ENCODE measurements at regions not wholly inside any gene's neighbourhood (a gene's known extent, or its start where the extent isn't known, plus 50 kb on each side); places are given as distances from the start of the nearest gene placed in this dataset.

- no peak for DNase-seq
These were observed 986.5 kb downstream of the TUSC7 start for GRCh38 chr3:117695871-117696645.

- no peak for DNase-seq
These were observed 987.4 kb downstream of the TUSC7 start for GRCh38 chr3:117696851-117697407.

GRCh38 chr3:117699058-117699457 lies 989.5 kb downstream of the TUSC7 start:
- no peak for DNase-seq

- DNase-seq: no peak
These were observed 991.2 kb downstream of the TUSC7 start for GRCh38 chr3:117700573-117701360.

- DNase-seq: no peak
These were observed 995.4 kb downstream of the TUSC7 start for GRCh38 chr3:117705011-117705410.

- DNase-seq: no peak
These were observed 996.5 kb downstream of the TUSC7 start for GRCh38 chr3:117706037-117706436.

- no peak for DNase-seq
These were observed 997.2 kb downstream of the TUSC7 start for GRCh38 chr3:117706756-117707155.

GRCh38 chr3:117708601-117709000 lies 999.0 kb downstream of the TUSC7 start:
- no peak for DNase-seq

- DNase-seq: no peak
These were observed 999.5 kb downstream of the TUSC7 start for GRCh38 chr3:117709108-117709507.

- no peak for DNase-seq
These were observed 1000.9 kb downstream of the TUSC7 start for GRCh38 chr3:117710501-117710900.

- no peak for DNase-seq
These were observed 1009.8 kb downstream of the TUSC7 start for GRCh38 chr3:117719316-117719926.

GRCh38 chr3:117721866-117722265 lies 1012.3 kb downstream of the TUSC7 start:
- no peak for DNase-seq

- DNase-seq: no peak
These were observed 1013.3 kb downstream of the TUSC7 start for GRCh38 chr3:117722856-117723255.

- no peak for DNase-seq
These were observed 1014.2 kb downstream of the TUSC7 start for GRCh38 chr3:117723825-117724224.

- DNase-seq: no peak
These were observed 1015.7 kb downstream of the TUSC7 start for GRCh38 chr3:117725314-117725713.

- no peak for DNase-seq
These were observed 1017.2 kb downstream of the TUSC7 start for GRCh38 chr3:117726776-117727175.

- no peak for DNase-seq
These were observed 1018.6 kb downstream of the TUSC7 start for GRCh38 chr3:117728226-117728625.

- no peak for DNase-seq
These were observed 1024.9 kb downstream of the TUSC7 start for GRCh38 chr3:117734496-117734895.

- no peak for DNase-seq
These were observed 1026.0 kb downstream of the TUSC7 start for GRCh38 chr3:117735481-117736101.

- no peak for DNase-seq
These were observed 1027.3 kb downstream of the TUSC7 start for GRCh38 chr3:117736846-117737245.

- no peak for DNase-seq
These were observed 1034.4 kb downstream of the TUSC7 start for GRCh38 chr3:117743993-117744392.

GRCh38 chr3:117744935-117745334 lies 1035.4 kb downstream of the TUSC7 start:
- no peak for DNase-seq

- DNase-seq: no peak
These were observed 1035.9 kb downstream of the TUSC7 start for GRCh38 chr3:117745516-117745915.
